HG02884 (cell line): ENCODE measurements at regions not wholly inside any gene's neighbourhood (a gene's known extent, or its start where the extent isn't known, plus 50 kb on each side); places are given as distances from the start of the nearest gene placed in this dataset.
"Not testable (repeated sequence)": the region's sequence is repeated elsewhere in the genome, so short reads cannot be mapped to it uniquely, and the experiment has no call there.

Experiments
- ATAC-seq: cut with Tn5 transposase; IDR thresholded peaks from one replicate; pipeline ENCODE4 v1.9.1; 2021; ENCODE audit warnings: mild to moderate bottlenecking, moderate library complexity; ENCODE audit not compliant: unreplicated experiment

GRCh38 chr12:87596134-87596533, 433.1 kb downstream of the C12orf50 start:
- ATAC-seq: no peak

GRCh38 chr12:87585882-87586557, 443.2 kb downstream of the C12orf50 start:
- no peak for ATAC-seq

- ATAC-seq: not testable (repeated sequence)
These were observed 450.1 kb downstream of the C12orf50 start for GRCh38 chr12:87579091-87579490.

GRCh38 chr12:87575906-87576305, 453.3 kb downstream of the C12orf50 start:
- no peak for ATAC-seq

GRCh38 chr12:87566918-87567317, 462.3 kb downstream of the C12orf50 start:
- not testable (repeated sequence) for ATAC-seq

GRCh38 chr12:87556985-87557384, 472.2 kb downstream of the C12orf50 start:
- ATAC-seq: no peak

- ATAC-seq: not testable (repeated sequence)
These were observed 498.0 kb downstream of the C12orf50 start for GRCh38 chr12:87531213-87531612.

- ATAC-seq: no peak
These were observed 499.8 kb downstream of the C12orf50 start for GRCh38 chr12:87529413-87529812.

GRCh38 chr12:87520968-87521367, 508.2 kb downstream of the C12orf50 start:
- no peak for ATAC-seq

GRCh38 chr12:87518481-87518880, 510.7 kb downstream of the C12orf50 start:
- no peak for ATAC-seq

GRCh38 chr12:87518036-87518435, 511.2 kb downstream of the C12orf50 start:
- ATAC-seq: no peak

GRCh38 chr12:87513536-87514280, 515.5 kb downstream of the C12orf50 start:
- no peak for ATAC-seq

GRCh38 chr12:87511371-87511770, 517.8 kb downstream of the C12orf50 start:
- ATAC-seq: no peak

- ATAC-seq: no peak
These were observed 519.9 kb downstream of the C12orf50 start for GRCh38 chr12:87509237-87509820.

GRCh38 chr12:87491598-87491997, 537.6 kb downstream of the C12orf50 start:
- ATAC-seq: no peak

- ATAC-seq: no peak
These were observed 538.1 kb downstream of the C12orf50 start for GRCh38 chr12:87491089-87491488.

GRCh38 chr12:87469295-87469694, 559.9 kb downstream of the C12orf50 start:
- no peak for ATAC-seq

GRCh38 chr12:87467936-87468335, 561.3 kb downstream of the C12orf50 start:
- ATAC-seq: no peak

GRCh38 chr12:87464565-87464964, 564.6 kb downstream of the C12orf50 start:
- ATAC-seq: no peak

GRCh38 chr12:87444039-87444438, 585.2 kb downstream of the C12orf50 start:
- ATAC-seq: no peak

- no peak for ATAC-seq
These were observed 587.7 kb downstream of the C12orf50 start for GRCh38 chr12:87441511-87441910.
